Endodermal cell (in vitro differentiated cells): ENCODE measurements at regions not wholly inside any gene's neighbourhood (a gene's known extent, or its start where the extent isn't known, plus 50 kb on each side); places are given as distances from the start of the nearest gene placed in this dataset.

Experiments
- DNase-seq: peaks from one replicate; pipeline ENCODE4 v3.0.0-alpha.2; 2017
- H3K27ac ChIP-seq: 2 replicates; pipeline ENCODE4 v1.5.1; 2013; ENCODE audit warnings: mild to moderate bottlenecking, low read depth, low read length, moderate library complexity
- H3K27me3 ChIP-seq: 2 replicates; pipeline ENCODE4 v1.6.1; 2013; ENCODE audit warnings: mild to moderate bottlenecking, low read length, moderate library complexity; ENCODE audit not compliant: insufficient read depth, control insufficient read depth, poor library complexity, severe bottlenecking
- H3K36me3 ChIP-seq: 2 replicates; pipeline ENCODE4 v1.7.0; 2013; ENCODE audit warnings: mild to moderate bottlenecking, low read length, moderate library complexity; ENCODE audit not compliant: control insufficient read depth, insufficient read depth
- H3K4me1 ChIP-seq: one replicate; pipeline ENCODE4 v1.7.0; 2013; ENCODE audit warnings: low read length; ENCODE audit not compliant: control insufficient read depth, insufficient read depth
- H3K4me3 ChIP-seq: 2 replicates; pipeline ENCODE4 v1.5.1; 2013; ENCODE audit warnings: mild to moderate bottlenecking, low read length, moderate library complexity
- H3K9ac ChIP-seq: 2 replicates; pipeline ENCODE4 v1.6.1; 2013; ENCODE audit warnings: mild to moderate bottlenecking, low read length, moderate library complexity; ENCODE audit not compliant: poor library complexity, severe bottlenecking; ENCODE audit errors: extremely low read depth
- H3K9me3 ChIP-seq: 2 replicates; pipeline ENCODE4 v1.6.1; 2013; ENCODE audit warnings: mild to moderate bottlenecking, low read length, moderate library complexity; ENCODE audit not compliant: control insufficient read depth
- H3K27ac Mint-ChIP-seq: 2 replicates; pipeline ENCODE4 v1.8.0; 2020; ENCODE audit warnings: mixed read lengths
- H3K27me3 Mint-ChIP-seq: 2 replicates; pipeline ENCODE4 v1.8.0; 2021; ENCODE audit warnings: mild to moderate bottlenecking, mixed read lengths; ENCODE audit not compliant: insufficient read depth
- H3K36me3 Mint-ChIP-seq: 2 replicates; pipeline ENCODE4 v1.8.0; 2020; ENCODE audit warnings: low read depth, mixed read lengths
- H3K4me1 Mint-ChIP-seq: 2 replicates; pipeline ENCODE4 v1.8.0; 2020; ENCODE audit warnings: mixed read lengths
- H3K4me3 Mint-ChIP-seq: 2 replicates; pipeline ENCODE4 v1.8.0; 2020; ENCODE audit warnings: mild to moderate bottlenecking, moderate library complexity, mixed read lengths
- H3K9me3 Mint-ChIP-seq: 2 replicates; pipeline ENCODE4 v1.8.0; 2020; ENCODE audit warnings: mild to moderate bottlenecking, mixed read lengths
- WGBS, 2 experiments: methylation state at CpG; one replicate each; pipeline versions ENCODE4 v1.1.5 to v1.1.7; 2013; ENCODE audit warnings: missing lambda C conversion rate in 2 of 2, mixed read lengths in 1 of 2; ENCODE audit not compliant: insufficient coverage in 1 of 2, insufficient read length in 1 of 2; 5-methylcytosine and 5-hydroxymethylcytosine counted together
- TF ChIP-seq, protein P1 (sequence below): fragments of 200-600 bp; sonication (generic); conservative IDR thresholded peaks from 2 replicates; pipeline ENCODE4 v1.5.0; 2021; ENCODE audit warnings: antibody characterized with exemption, mild to moderate bottlenecking

GRCh38 chr10:107971973-107972372, 807.5 kb upstream of the SORCS1 start:
- Histone ChIP-seq H3K4me1 (no peaks in the 10 kb centered on the region), H3K36me3 (no peaks in the 10 kb centered on the region), H3K27me3 (no peaks in the 10 kb centered on the region), H3K9ac (no peak overlapping the region), H3K27ac (no peak overlapping the region), H3K4me3 (no peak overlapping the region), H3K9me3 (peaks cover 7% of the 10 kb centered on the region)
- Mint-ChIP-seq H3K36me3 (no peaks in the 10 kb centered on the region), H3K9me3 (peaks cover 12% of the 10 kb centered on the region), H3K27me3 (no peaks in the 10 kb centered on the region), H3K27ac (no peak overlapping the region), H3K4me1 (no peaks in the 10 kb centered on the region), H3K4me3 (no peak overlapping the region)
- WGBS, 2 experiments: 91 to 100% methylated on average over 1 of the region's 1 CpG
- no peak for DNase-seq
- TF ChIP-seq, protein P1, sequence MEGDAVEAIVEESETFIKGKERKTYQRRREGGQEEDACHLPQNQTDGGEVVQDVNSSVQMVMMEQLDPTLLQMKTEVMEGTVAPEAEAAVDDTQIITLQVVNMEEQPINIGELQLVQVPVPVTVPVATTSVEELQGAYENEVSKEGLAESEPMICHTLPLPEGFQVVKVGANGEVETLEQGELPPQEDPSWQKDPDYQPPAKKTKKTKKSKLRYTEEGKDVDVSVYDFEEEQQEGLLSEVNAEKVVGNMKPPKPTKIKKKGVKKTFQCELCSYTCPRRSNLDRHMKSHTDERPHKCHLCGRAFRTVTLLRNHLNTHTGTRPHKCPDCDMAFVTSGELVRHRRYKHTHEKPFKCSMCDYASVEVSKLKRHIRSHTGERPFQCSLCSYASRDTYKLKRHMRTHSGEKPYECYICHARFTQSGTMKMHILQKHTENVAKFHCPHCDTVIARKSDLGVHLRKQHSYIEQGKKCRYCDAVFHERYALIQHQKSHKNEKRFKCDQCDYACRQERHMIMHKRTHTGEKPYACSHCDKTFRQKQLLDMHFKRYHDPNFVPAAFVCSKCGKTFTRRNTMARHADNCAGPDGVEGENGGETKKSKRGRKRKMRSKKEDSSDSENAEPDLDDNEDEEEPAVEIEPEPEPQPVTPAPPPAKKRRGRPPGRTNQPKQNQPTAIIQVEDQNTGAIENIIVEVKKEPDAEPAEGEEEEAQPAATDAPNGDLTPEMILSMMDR: no peak

- H3K9me3 ChIP-seq: peaks cover 7% of the 10 kb centered on the region
- no peaks in the 10 kb centered on the region for H3K36me3 ChIP-seq
- H3K27ac ChIP-seq: no peak overlapping the region
- TF ChIP-seq, protein P1: no peak
- no peaks in the 10 kb centered on the region for H3K4me1 Mint-ChIP-seq
- H3K4me3 Mint-ChIP-seq: no peak overlapping the region
- WGBS, 2 experiments: 93 to 100% methylated on average over 1 of the region's 1 CpG
- no peaks in the 10 kb centered on the region for H3K27me3 Mint-ChIP-seq
- H3K4me3 ChIP-seq: no peak overlapping the region
- H3K27me3 ChIP-seq: no peaks in the 10 kb centered on the region
- no peak overlapping the region for H3K27ac Mint-ChIP-seq
- H3K9ac ChIP-seq: no peak overlapping the region
- DNase-seq: no peak
- no peaks in the 10 kb centered on the region for H3K4me1 ChIP-seq
- H3K9me3 Mint-ChIP-seq: peaks cover 12% of the 10 kb centered on the region
- no peaks in the 10 kb centered on the region for H3K36me3 Mint-ChIP-seq
These were observed 806.9 kb upstream of the SORCS1 start for GRCh38 chr10:107971411-107971810.

- peaks cover 5% of the 10 kb centered on the region for H3K4me1 ChIP-seq
- no peak overlapping the region for H3K4me3 ChIP-seq
- H3K27me3 Mint-ChIP-seq: no peaks in the 10 kb centered on the region
- peaks cover 7% of the 10 kb centered on the region for H3K9me3 ChIP-seq
- no peak overlapping the region for H3K27ac Mint-ChIP-seq
- TF ChIP-seq, protein P1: no peak
- 94 to 100% methylated on average over 1 to 3 of the region's 3 CpGs for WGBS, 2 experiments
- H3K4me3 Mint-ChIP-seq: no peak overlapping the region
- H3K9ac ChIP-seq: no peak overlapping the region
- no peaks in the 10 kb centered on the region for H3K36me3 ChIP-seq
- no peaks in the 10 kb centered on the region for H3K36me3 Mint-ChIP-seq
- peaks cover 3% of the 10 kb centered on the region for H3K4me1 Mint-ChIP-seq
- no peak overlapping the region for H3K27ac ChIP-seq
- no peaks in the 10 kb centered on the region for H3K27me3 ChIP-seq
- no peak for DNase-seq
- H3K9me3 Mint-ChIP-seq: peaks cover 12% of the 10 kb centered on the region
These were observed 806.0 kb upstream of the SORCS1 start for GRCh38 chr10:107970512-107970911.
